ENCODE measurements at regions not wholly inside any gene's neighbourhood (a gene's known extent, or its start where the extent isn't known, plus 50 kb on each side); places are given as distances from the start of the nearest gene placed in this dataset.

- no peak overlapping the region for H3K27ac Mint-ChIP-seq
- DNase-seq (ENCODE audit: low spot score, unreplicated experiment) = no peak
- H3K4me1 Mint-ChIP-seq (ENCODE audit: low read depth) = no peaks in the 10 kb centered on the region
- H3K36me3 Mint-ChIP-seq (ENCODE audit: insufficient read depth) = no peaks in the 10 kb centered on the region
- no peak overlapping the region for H3K4me3 Mint-ChIP-seq (ENCODE audit: low read depth)
- no peaks in the 10 kb centered on the region for H3K9me3 Mint-ChIP-seq (ENCODE audit: low read depth)
- H3K27me3 Mint-ChIP-seq = peaks cover 16% of the 10 kb centered on the region
- no peak for TF ChIP-seq CTCF (IDR thresholded peaks at IDR 0.05; ENCODE audit: unreplicated experiment)
These were observed 433.2 kb downstream of the MIAT start for GRCh38 chr22:27090611-27091011.

GRCh38 chr22:27093422-27093821 lies 436.0 kb downstream of the MIAT start:
- no peak for TF ChIP-seq CTCF (IDR thresholded peaks at IDR 0.05; ENCODE audit: unreplicated experiment)
- H3K27me3 Mint-ChIP-seq = peaks cover 15% of the 10 kb centered on the region
- no peak overlapping the region for H3K4me3 Mint-ChIP-seq (ENCODE audit: low read depth)
- H3K9me3 Mint-ChIP-seq (ENCODE audit: low read depth) = no peaks in the 10 kb centered on the region
- H3K27ac Mint-ChIP-seq = no peak overlapping the region
- no peaks in the 10 kb centered on the region for H3K36me3 Mint-ChIP-seq (ENCODE audit: insufficient read depth)
- H3K4me1 Mint-ChIP-seq (ENCODE audit: low read depth) = no peaks in the 10 kb centered on the region
- no peak for DNase-seq (ENCODE audit: low spot score, unreplicated experiment)

- H3K9me3 Mint-ChIP-seq (ENCODE audit: low read depth) = no peaks in the 10 kb centered on the region
- no peaks in the 10 kb centered on the region for H3K36me3 Mint-ChIP-seq (ENCODE audit: insufficient read depth)
- DNase-seq (ENCODE audit: low spot score, unreplicated experiment) = no peak
- H3K4me3 Mint-ChIP-seq (ENCODE audit: low read depth) = no peak overlapping the region
- H3K27ac Mint-ChIP-seq = no peak overlapping the region
- no peak for TF ChIP-seq CTCF (IDR thresholded peaks at IDR 0.05; ENCODE audit: unreplicated experiment)
- H3K4me1 Mint-ChIP-seq (ENCODE audit: low read depth) = no peaks in the 10 kb centered on the region
- peaks cover 22% of the 10 kb centered on the region for H3K27me3 Mint-ChIP-seq
These were observed 437.4 kb downstream of the MIAT start for GRCh38 chr22:27094633-27095308.

- Mint-ChIP-seq H3K4me3 (ENCODE audit: low read depth) (no peak overlapping the region), H3K36me3 (ENCODE audit: insufficient read depth) (no peaks in the 10 kb centered on the region), H3K27ac (no peak overlapping the region), H3K9me3 (ENCODE audit: low read depth) (no peaks in the 10 kb centered on the region), H3K27me3 (peaks cover 47% of the 10 kb centered on the region), H3K4me1 (ENCODE audit: low read depth) (peaks cover 3% of the 10 kb centered on the region)
- no peak for DNase-seq (ENCODE audit: low spot score, unreplicated experiment)
- TF ChIP-seq CTCF (IDR thresholded peaks at IDR 0.05; ENCODE audit: unreplicated experiment) = no peak
These were observed 440.1 kb downstream of the MIAT start for GRCh38 chr22:27097506-27097905.

- Mint-ChIP-seq H3K27me3 (peaks cover 51% of the 10 kb centered on the region), H3K4me3 (ENCODE audit: low read depth) (no peak overlapping the region), H3K36me3 (ENCODE audit: insufficient read depth) (no peaks in the 10 kb centered on the region), H3K27ac (no peak overlapping the region), H3K9me3 (ENCODE audit: low read depth) (no peaks in the 10 kb centered on the region), H3K4me1 (ENCODE audit: low read depth) (peaks cover 3% of the 10 kb centered on the region)
- DNase-seq (ENCODE audit: low spot score, unreplicated experiment) = no peak
- no peak for TF ChIP-seq CTCF (IDR thresholded peaks at IDR 0.05; ENCODE audit: unreplicated experiment)
These were observed 440.5 kb downstream of the MIAT start for GRCh38 chr22:27097933-27098332.

Measured in progenitor cell of endocrine pancreas (in vitro differentiated cells).